VCaP (cell line): ENCODE measurements at regions not wholly inside any gene's neighbourhood (a gene's known extent, or its start where the extent isn't known, plus 50 kb on each side); places are given as distances from the start of the nearest gene placed in this dataset.

ENCODE experiments used
- H3K27ac ChIP-seq: fragments of 450-650 bp; 2 replicates; pipeline ENCODE4 v1.5.1; 2017
- TF ChIP-seq, protein P1 (sequence below): fragments of 450-650 bp; conservative IDR thresholded peaks from 2 replicates; pipeline ENCODE4 v1.5.1; 2017; ENCODE audit warnings: mild to moderate bottlenecking, moderate library complexity

GRCh38 chr6:82015043-82015442 lies 232.5 kb downstream of the IBTK start:
- H3K27ac ChIP-seq: no peak overlapping the region
- TF ChIP-seq, protein P1, sequence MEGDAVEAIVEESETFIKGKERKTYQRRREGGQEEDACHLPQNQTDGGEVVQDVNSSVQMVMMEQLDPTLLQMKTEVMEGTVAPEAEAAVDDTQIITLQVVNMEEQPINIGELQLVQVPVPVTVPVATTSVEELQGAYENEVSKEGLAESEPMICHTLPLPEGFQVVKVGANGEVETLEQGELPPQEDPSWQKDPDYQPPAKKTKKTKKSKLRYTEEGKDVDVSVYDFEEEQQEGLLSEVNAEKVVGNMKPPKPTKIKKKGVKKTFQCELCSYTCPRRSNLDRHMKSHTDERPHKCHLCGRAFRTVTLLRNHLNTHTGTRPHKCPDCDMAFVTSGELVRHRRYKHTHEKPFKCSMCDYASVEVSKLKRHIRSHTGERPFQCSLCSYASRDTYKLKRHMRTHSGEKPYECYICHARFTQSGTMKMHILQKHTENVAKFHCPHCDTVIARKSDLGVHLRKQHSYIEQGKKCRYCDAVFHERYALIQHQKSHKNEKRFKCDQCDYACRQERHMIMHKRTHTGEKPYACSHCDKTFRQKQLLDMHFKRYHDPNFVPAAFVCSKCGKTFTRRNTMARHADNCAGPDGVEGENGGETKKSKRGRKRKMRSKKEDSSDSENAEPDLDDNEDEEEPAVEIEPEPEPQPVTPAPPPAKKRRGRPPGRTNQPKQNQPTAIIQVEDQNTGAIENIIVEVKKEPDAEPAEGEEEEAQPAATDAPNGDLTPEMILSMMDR: no peak

- peak overlapping the region; percentile 19 for H3K27ac ChIP-seq
- TF ChIP-seq, protein P1: no peak
Measured at GRCh38 chr6:82013561-82014530, 233.7 kb downstream of the IBTK start.

GRCh38 chr6:82006027-82006738 lies 241.4 kb downstream of the IBTK start:
- TF ChIP-seq, protein P1: peak; percentile 71
- H3K27ac ChIP-seq: no peak overlapping the region; the same call in 1 of the 2 replicates

GRCh38 chr6:82000551-82000950 lies 247.0 kb downstream of the IBTK start:
- H3K27ac ChIP-seq: no peak overlapping the region
- TF ChIP-seq, protein P1: no peak

DNA sequence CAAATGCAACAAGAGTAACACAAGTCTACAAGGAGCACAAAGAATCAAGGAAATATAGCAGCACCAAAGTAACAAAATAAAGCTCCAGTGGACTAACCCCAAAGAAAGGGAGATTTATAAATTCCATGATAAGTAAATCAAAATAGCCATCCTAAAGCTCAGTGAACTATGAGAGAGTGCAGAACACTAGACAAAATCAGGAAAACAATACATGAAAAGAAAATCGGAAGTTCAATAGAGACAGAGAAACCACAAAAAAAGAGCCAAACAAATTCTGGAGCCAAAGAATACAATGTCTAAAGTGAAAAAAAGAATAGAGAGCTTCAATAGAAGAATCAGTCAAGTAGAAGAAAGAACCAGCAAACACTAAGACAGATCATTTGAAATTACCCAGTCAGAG lies 247.3 kb upstream of the TENT5A start:
- no peak overlapping the region for H3K27ac ChIP-seq
- TF ChIP-seq, protein P1: no peak

DNA sequence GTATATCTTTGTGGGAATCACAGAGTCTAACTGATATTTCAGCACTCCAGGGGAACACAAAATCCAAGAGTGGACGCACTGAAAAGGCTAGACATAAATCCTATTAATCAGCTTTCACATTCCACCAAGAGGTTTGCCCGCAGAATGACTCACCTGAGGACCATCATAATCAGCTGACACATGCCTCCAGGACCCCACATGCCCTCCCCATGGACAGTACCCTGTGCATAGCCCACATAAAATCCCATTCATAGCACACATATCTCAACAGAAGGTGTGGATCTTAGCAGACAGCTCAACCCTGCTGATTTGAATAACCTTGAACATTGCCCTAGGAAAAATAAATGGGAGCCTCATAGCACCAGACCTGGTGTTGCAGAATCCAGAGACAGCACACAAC lies 246.8 kb upstream of the TENT5A start:
- TF ChIP-seq, protein P1: no peak
- no peak overlapping the region for H3K27ac ChIP-seq

- TF ChIP-seq, protein P1: no peak
- H3K27ac ChIP-seq: no peak overlapping the region
Measured at GRCh38 chr6:81998432-81998831, 246.0 kb upstream of the TENT5A start.
